Activated T-helper 1 cell treated with anti-CD3 and anti-CD28 coated beads, Interleukin-12 subunit alpha, Interleukin-12 subunit beta, Interleukin-2, Interleukin-4 antibody, amounts not matched to agents 30 ng/mL and 10 ng/mL and 1 ng/mL, durations not matched to agents 14 hours and 24 hours and 36 hours (primary cell): ENCODE measurements at regions not wholly inside any gene's neighbourhood (a gene's known extent, or its start where the extent isn't known, plus 50 kb on each side); places are given as distances from the start of the nearest gene placed in this dataset.
"Not testable (repeated sequence)": the region's sequence is repeated elsewhere in the genome, so short reads cannot be mapped to it uniquely, and the experiment has no call there.

Source experiments
- DNase-seq: peaks from one replicate; pipeline ENCODE4 v3.0.0; 2021; ENCODE audit warnings: low spot score
- H3K27ac Mint-ChIP-seq: one replicate; pipeline ENCODE4 v1.8.0; 2021; ENCODE audit warnings: mild to moderate bottlenecking, mixed read lengths
- H3K27me3 Mint-ChIP-seq: one replicate; pipeline ENCODE4 v1.8.0; 2022; ENCODE audit warnings: mild to moderate bottlenecking, moderate library complexity, mixed read lengths; ENCODE audit not compliant: insufficient read depth
- H3K36me3 Mint-ChIP-seq: one replicate; pipeline ENCODE4 v1.8.0; 2021; ENCODE audit warnings: low read depth, mixed read lengths
- H3K4me1 Mint-ChIP-seq: one replicate; pipeline ENCODE4 v1.8.0; 2021; ENCODE audit warnings: low read depth, mixed read lengths
- H3K4me3 Mint-ChIP-seq: one replicate; pipeline ENCODE4 v1.8.0; 2021; ENCODE audit warnings: mild to moderate bottlenecking, moderate library complexity, mixed read lengths
- H3K9me3 Mint-ChIP-seq: one replicate; pipeline ENCODE4 v1.8.0; 2021; ENCODE audit warnings: mixed read lengths
- intact Hi-C: fragments of 100-400 bp; cut with micrococcal nuclease; formaldehyde crosslinking; loops from one replicate; pipeline ENCODE4 v1.15.1; 2024

DNA sequence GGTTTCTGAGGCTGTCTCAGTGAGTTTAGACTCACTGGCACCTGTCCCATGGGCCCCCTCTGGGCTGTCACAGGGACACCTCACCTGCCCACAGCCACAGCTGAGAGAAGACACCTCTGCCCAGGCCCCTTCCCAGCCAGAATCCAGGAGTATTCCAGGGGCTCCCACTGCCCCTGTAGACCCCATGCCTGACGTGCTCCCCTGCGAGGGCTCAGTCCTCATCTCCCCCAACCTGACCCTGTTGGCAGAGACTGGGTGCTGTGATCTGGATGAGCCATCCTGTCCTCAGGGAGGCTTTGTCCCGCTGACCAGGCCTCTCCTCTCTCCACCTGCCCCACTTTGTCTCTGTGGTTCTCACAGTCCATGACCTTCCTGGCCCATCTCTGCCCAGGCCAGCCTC is 89.4 kb downstream of the DHRS2 start:
- H3K27ac Mint-ChIP-seq, result no peak overlapping the region
- no peaks in the 10 kb centered on the region for H3K36me3 Mint-ChIP-seq
- no peaks in the 10 kb centered on the region for H3K4me1 Mint-ChIP-seq
- H3K9me3 Mint-ChIP-seq, result no peaks in the 10 kb centered on the region
- peaks cover 2% of the 10 kb centered on the region for H3K27me3 Mint-ChIP-seq
- no peak overlapping the region for H3K4me3 Mint-ChIP-seq
- DNase-seq, result no peak
- intact Hi-C loops, result no loop called here

DNA sequence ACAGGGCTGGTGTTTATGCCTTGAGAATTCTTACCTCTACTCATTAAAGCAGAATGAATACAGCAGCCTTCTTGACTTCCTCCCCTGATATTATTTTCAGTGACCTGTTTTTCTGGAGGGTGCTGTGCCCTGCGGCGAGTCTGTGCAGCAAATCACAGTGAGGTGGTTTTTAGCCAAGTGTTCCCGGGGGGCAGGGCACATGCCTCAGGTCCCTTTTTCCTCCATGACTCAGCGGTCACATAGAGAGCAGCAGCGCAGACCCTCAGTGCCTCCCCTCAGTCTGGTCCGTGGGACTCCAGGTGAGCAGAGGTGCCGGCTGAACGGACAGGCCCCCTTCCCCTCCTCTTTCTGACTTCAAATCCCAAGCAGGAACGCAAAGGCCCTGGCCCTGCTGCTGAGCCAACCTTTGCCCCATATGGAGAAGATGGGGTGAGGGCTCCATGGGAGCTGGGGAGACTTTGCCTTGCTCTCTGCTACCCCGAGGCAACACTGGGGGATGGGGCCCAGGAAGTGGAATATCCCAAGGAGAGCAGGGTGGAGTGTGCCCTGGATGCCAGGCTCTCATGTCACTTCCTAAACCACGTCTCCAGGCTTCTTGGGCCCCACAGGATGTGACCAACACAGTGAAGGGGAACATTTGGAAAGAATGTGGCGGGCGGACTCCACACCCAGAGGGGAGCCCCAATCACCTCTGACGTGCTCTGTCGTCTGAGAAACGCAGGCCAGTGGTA is 90.0 kb downstream of the DHRS2 start:
- Mint-ChIP-seq H3K4me3 (no peak overlapping the region), H3K27me3 (peaks cover 2% of the 10 kb centered on the region), H3K4me1 (no peaks in the 10 kb centered on the region), H3K9me3 (no peaks in the 10 kb centered on the region), H3K36me3 (no peaks in the 10 kb centered on the region), H3K27ac (no peak overlapping the region)
- intact Hi-C loops, result loop anchor here (2.0 kb wide), 1 partner anchor 137 kb away; no protein-coding TSS in a partner anchor
- no peak for DNase-seq

DNA sequence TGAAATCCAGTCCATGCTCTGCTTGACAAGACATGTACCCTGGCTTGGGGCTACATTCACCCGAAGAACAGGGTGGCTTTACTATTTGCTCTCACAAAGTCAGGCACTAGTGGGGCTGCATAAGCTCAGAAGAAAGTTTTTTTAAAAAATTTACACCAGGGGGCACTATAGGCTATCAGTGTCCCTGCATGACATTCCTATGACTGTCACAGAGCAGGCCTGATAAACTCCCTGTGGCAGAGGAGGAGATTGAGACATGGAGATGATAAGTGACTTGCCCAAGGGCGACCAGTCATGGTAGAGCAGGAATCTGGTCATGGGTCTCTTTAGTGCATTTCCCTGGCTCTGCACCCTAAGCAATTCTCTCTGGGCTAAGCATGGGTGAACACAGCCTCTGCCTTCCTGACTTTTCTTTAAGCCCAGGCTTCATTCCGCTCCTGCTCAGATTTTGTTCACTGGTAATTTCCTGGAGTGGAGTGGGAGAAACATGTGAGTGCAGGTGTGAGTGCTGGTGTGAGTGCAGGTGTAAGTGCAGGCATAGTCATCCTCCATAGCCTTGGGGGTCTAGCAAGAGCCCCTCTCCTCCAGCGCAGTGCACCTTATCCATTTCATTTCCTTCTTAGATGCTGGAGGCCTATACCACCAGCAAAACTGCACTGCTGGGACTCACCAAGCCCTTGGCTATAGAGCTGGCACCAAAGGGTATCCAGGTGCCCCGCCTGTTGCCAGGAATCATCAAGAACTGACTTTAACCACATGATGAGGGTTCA is 91.6 kb downstream of the DHRS2 start:
- no peak overlapping the region for H3K27ac Mint-ChIP-seq
- intact Hi-C loops, result loop anchor here (1.0 to 2.0 kb wide), 4 partner anchors 139 to 227 kb away; no protein-coding TSS in a partner anchor
- H3K4me3 Mint-ChIP-seq, result no peak overlapping the region

DNA sequence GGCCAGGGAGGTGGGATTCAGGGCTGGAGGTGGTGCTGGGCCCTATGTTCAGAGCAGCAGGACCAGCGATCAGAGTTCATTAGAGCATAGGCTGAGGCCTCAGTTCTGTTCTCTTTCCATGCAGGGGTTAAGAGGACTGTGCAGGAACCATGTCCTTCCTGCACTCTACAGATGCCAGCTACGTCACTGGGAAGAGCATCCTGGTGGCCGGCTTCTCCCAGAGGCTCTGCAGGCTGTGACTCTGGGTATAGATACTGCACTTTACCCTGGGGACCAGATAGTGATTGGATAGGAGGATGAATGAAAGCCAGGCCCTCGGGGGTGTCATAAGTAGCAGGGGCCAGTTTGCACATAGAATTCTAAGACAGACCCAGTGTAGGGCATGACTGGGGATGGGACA is 92.6 kb downstream of the DHRS2 start:
- H3K27ac Mint-ChIP-seq, result no peak overlapping the region
- H3K27me3 Mint-ChIP-seq, result peaks cover 2% of the 10 kb centered on the region
- DNase-seq, result no peak
- no peaks in the 10 kb centered on the region for H3K9me3 Mint-ChIP-seq
- no peaks in the 10 kb centered on the region for H3K4me1 Mint-ChIP-seq
- no peak overlapping the region for H3K4me3 Mint-ChIP-seq
- H3K36me3 Mint-ChIP-seq, result no peaks in the 10 kb centered on the region
- intact Hi-C loops, result no loop called here

More for the DNA sequence above, 91.6 kb downstream of the DHRS2 start:
- H3K9me3 Mint-ChIP-seq, result no peaks in the 10 kb centered on the region
- H3K36me3 Mint-ChIP-seq, result no peaks in the 10 kb centered on the region
- DNase-seq, result no peak
- H3K4me1 Mint-ChIP-seq, result no peaks in the 10 kb centered on the region
- H3K27me3 Mint-ChIP-seq, result peaks cover 2% of the 10 kb centered on the region

DNA sequence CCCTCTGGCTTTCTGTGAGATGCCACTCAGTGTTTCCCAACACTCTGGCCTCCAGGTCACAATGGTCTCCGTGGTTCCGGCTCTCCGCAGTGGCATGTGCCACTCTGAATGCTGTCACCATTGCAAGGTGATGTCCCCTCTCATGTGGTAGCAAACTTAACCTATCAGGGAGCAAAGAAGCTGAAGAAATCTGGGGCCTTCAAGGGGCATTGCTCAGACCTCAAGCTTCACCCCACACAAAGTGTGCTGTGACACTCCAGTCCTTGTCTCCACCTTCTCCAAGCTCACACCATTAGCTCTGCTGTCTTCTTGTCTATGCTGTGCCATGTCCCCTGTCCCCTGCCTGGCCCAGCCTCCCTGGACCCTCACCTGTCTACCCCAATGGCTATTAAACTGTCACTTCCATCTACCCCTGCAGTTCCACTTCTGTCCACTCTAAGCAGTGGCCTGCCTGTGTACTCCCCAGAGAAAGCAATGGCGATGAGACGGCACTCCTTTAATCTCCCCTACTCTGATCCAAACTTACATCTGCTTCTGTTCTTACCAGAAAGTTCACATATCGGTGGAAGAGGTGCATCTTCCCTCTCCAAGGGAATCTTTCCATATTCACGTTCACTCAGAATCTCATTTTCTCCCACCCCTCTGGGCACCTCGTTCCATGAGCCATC is 93.7 kb downstream of the DHRS2 start:
- peaks cover 2% of the 10 kb centered on the region for H3K27me3 Mint-ChIP-seq
- no peaks in the 10 kb centered on the region for H3K9me3 Mint-ChIP-seq
- H3K4me3 Mint-ChIP-seq, result no peak overlapping the region
- DNase-seq, result no peak
- H3K4me1 Mint-ChIP-seq, result no peaks in the 10 kb centered on the region
- H3K27ac Mint-ChIP-seq, result no peak overlapping the region
- intact Hi-C loops, result no loop called here
- no peaks in the 10 kb centered on the region for H3K36me3 Mint-ChIP-seq

DNA sequence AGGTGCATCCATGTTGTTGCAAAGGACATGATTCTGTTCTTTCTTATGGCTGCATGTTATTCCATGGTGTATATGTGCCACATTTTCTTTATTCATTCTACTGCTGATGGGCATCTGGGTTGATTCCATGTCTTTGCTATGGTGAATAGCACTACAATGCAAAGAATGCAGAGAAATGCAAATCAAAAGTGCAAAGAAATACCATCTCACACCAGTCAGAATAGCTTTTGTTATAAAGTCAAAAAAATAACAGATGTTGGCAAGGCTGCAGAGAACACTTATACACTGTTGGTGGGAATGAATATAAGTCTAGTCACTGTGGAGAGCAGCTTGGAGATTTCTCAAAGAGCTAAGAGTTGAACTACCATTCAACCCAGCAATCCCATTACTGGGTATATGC is 99.2 kb downstream of the DHRS2 start:
- no peak overlapping the region for H3K27ac Mint-ChIP-seq
- H3K27me3 Mint-ChIP-seq, result no peaks in the 10 kb centered on the region
- no peaks in the 10 kb centered on the region for H3K4me1 Mint-ChIP-seq
- intact Hi-C loops, result no loop called here
- peaks cover 5% of the 10 kb centered on the region for H3K9me3 Mint-ChIP-seq
- no peak overlapping the region for H3K4me3 Mint-ChIP-seq
- H3K36me3 Mint-ChIP-seq, result no peaks in the 10 kb centered on the region
- DNase-seq, result no peak

DNA sequence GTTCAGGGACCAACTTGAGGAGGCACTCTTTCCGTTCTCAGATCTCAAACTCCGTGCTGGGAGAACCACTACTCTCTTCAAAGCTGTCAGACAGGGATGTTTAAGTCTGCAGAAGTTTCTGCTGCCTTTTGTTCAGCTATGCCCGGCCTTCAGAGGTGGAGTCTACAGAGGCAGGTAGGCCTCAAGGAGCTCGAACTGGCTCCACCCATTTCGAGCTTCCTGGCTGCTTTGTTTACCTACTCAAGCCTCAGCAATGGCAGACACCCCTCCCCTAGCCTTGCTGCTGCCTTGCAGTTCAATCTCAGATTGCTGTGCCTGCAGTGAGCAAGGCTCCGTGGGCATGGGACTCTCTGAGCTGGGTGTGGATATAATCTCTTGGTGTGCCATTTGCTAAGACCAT is 108.2 kb downstream of the DHRS2 start:
- H3K36me3 Mint-ChIP-seq, H3K27me3 Mint-ChIP-seq, H3K4me3 Mint-ChIP-seq, H3K9me3 Mint-ChIP-seq, intact Hi-C loops, H3K27ac Mint-ChIP-seq, DNase-seq, H3K4me1 Mint-ChIP-seq: not testable (repeated sequence)

DNA sequence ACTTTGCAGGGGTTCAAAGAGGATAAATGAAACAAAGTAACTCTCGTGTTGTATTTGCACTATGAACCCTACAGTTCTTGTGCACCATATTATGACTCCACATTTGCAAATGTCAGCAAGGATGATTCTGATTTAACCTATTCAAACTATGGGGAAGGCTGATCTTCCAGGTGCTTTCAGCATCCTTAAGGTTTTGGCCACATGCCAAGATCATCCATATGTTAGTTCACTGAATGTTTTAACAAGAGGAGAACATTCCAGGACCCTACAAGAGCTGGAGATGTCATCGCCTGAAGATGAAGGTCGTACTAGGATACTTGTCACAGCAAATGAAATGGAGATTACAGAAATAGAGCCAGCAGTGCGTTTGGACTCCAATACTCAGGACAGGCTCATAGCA is 114.2 kb downstream of the DHRS2 start:
- Mint-ChIP-seq H3K9me3 (no peaks in the 10 kb centered on the region), H3K36me3 (no peaks in the 10 kb centered on the region), H3K27ac (no peak overlapping the region), H3K27me3 (peaks cover 3% of the 10 kb centered on the region), H3K4me3 (no peak overlapping the region), H3K4me1 (no peaks in the 10 kb centered on the region)
- DNase-seq, result no peak
- intact Hi-C loops, result no loop called here

DNA sequence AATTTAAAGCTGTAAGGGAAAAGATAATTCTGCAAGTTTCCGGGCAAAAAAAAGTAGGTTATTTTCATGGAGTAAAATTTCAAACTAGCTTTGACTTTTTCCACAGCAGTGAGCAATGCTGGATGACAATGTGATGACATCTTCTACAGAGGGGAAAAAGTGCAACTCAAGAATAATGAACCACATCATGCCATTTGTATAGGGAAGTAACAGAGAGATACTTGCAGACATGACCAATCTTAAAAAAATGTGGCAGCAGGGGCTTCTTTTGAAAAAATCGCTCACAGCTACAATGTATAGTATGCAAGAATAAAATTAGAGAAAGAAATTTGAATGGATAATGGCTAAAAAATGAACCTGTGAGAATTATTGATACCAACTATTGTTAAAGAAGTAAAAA is 115.5 kb downstream of the DHRS2 start:
- no peaks in the 10 kb centered on the region for H3K9me3 Mint-ChIP-seq
- no peak for DNase-seq
- no peaks in the 10 kb centered on the region for H3K36me3 Mint-ChIP-seq
- intact Hi-C loops, result no loop called here
- H3K4me3 Mint-ChIP-seq, result no peak overlapping the region
- H3K4me1 Mint-ChIP-seq, result no peaks in the 10 kb centered on the region
- no peak overlapping the region for H3K27ac Mint-ChIP-seq
- peaks cover 6% of the 10 kb centered on the region for H3K27me3 Mint-ChIP-seq

DNA sequence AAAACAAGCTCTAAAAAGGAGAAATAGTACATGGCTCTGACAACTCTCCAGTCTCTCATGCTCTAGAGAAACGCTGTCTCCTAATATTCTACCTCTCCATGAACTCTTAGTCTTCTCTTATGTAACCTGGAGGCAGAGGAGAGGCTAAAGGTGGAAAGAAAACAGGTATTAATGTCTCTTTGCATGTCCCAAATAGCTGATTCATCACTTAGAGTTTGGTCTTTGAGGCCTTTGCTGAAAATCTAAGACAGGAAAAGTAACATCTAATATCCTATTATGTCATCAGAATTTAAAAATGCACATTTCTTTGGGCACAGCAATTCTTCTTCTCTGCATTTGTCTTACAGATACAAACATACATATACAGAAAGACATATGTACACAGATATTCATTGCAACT is 127.2 kb downstream of the DHRS2 start:
- Mint-ChIP-seq H3K4me1 (no peaks in the 10 kb centered on the region), H3K9me3 (no peaks in the 10 kb centered on the region), H3K4me3 (no peak overlapping the region), H3K27ac (no peak overlapping the region), H3K36me3 (no peaks in the 10 kb centered on the region), H3K27me3 (peaks cover 7% of the 10 kb centered on the region)
- intact Hi-C loops, result no loop called here
- DNase-seq, result no peak

DNA sequence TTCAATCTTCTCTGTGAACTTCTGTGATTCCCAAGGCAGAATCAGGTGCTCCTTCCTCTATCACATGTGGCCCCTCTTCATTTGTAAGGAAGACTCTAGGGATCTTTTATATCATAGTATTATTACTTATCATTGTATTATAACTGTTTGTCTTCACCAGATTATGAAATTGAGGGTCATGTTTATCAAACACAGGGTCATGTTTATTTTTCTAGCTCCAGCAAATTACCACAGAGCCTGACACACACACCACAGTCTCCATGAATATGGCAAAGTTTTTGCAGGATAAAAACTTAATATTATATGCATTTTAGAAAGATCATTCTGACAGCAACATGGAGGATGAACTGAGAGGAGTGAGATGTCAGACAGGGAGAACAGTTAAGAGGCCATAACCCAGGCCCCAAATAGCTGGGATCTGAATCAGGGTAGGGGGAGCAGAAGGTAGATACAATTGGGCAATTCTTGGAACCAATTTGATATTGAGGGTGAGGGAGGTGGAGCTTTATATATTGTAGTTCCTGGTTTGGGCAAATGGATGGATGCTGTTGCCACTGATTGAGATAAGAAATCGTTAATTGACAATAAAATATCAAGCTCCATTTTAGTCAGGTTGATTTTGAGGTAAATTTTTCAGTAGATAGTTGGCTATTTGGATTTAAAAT is 130.7 kb downstream of the DHRS2 start:
- Mint-ChIP-seq H3K27me3 (peaks cover 4% of the 10 kb centered on the region), H3K36me3 (no peaks in the 10 kb centered on the region), H3K4me3 (no peak overlapping the region), H3K27ac (no peak overlapping the region), H3K9me3 (no peaks in the 10 kb centered on the region), H3K4me1 (no peaks in the 10 kb centered on the region)
- no peak for DNase-seq
- intact Hi-C loops, result no loop called here

DNA sequence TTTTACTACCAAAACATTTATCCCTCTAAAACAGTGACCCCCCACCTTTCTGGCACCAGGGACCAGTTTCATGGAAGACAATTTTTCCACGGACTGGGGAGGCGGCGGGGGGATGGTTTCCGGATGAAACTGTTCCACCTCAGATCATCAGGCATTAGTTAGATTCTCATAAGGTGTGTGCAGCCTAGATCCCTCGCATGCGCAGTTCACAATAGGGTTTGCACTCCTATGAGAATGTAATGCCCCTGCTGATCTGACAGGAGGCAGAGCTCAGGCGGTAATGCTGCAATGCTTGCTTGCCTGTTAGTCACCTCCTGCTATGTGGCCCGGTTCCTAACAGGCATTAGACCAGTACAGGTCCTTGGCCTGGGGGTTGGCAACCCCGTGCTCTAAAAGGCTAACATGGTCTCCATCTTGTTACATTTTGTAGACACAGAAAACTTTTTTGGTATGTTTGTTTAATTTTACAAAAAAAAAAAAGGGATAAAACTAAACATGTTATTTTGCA is 133.1 kb downstream of the DHRS2 start:
- DNase-seq, H3K27me3 Mint-ChIP-seq, H3K4me1 Mint-ChIP-seq, H3K9me3 Mint-ChIP-seq, H3K36me3 Mint-ChIP-seq, H3K4me3 Mint-ChIP-seq, intact Hi-C loops, H3K27ac Mint-ChIP-seq: not testable (repeated sequence)
